DND-41 (cell line): ENCODE measurements at regions not wholly inside any gene's neighbourhood (a gene's known extent, or its start where the extent isn't known, plus 50 kb on each side); places are given as distances from the start of the nearest gene placed in this dataset.

Experiments
- EZH2 ChIP-seq: IDR thresholded peaks from 3 replicates; pipeline ENCODE4 v1.6.1; 2012; ENCODE audit warnings: borderline replicate concordance, low read depth, mild to moderate bottlenecking, moderate library complexity, low read length, inconsistent platforms; ENCODE audit not compliant: severe bottlenecking
- TF ChIP-seq, protein P1 (sequence below): IDR thresholded peaks from 2 replicates; pipeline ENCODE4 v1.5.1; 2012; ENCODE audit warnings: borderline replicate concordance, low read length, moderate library complexity, mild to moderate bottlenecking; ENCODE audit not compliant: poor library complexity, severe bottlenecking; ENCODE audit errors: extremely low read depth

DNA sequence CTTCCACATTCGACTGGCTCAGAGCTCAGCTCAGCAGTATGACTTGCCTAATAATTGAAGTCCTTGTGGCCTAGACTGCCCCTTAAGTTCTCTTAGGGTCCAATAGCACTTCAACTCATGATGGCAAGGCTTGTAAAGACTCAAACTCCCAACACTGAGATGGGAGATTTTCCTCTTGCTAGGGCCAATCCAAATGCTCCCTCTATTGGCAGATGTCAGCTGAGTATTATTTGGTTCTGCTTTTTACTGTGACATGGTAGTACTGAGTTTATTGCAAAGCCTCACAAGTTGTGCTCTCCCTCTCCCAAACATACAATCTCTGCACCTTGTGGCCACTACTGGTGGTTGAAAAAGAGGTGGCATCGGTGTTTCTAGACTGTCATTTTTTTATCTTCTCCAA lies 164.2 kb downstream of the ALG10 start:
- TF ChIP-seq, protein P1, sequence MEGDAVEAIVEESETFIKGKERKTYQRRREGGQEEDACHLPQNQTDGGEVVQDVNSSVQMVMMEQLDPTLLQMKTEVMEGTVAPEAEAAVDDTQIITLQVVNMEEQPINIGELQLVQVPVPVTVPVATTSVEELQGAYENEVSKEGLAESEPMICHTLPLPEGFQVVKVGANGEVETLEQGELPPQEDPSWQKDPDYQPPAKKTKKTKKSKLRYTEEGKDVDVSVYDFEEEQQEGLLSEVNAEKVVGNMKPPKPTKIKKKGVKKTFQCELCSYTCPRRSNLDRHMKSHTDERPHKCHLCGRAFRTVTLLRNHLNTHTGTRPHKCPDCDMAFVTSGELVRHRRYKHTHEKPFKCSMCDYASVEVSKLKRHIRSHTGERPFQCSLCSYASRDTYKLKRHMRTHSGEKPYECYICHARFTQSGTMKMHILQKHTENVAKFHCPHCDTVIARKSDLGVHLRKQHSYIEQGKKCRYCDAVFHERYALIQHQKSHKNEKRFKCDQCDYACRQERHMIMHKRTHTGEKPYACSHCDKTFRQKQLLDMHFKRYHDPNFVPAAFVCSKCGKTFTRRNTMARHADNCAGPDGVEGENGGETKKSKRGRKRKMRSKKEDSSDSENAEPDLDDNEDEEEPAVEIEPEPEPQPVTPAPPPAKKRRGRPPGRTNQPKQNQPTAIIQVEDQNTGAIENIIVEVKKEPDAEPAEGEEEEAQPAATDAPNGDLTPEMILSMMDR, result no peak
- TF ChIP-seq EZH2, result no peak
